ENCODE measurements at regions not wholly inside any gene's neighbourhood (a gene's known extent, or its start where the extent isn't known, plus 50 kb on each side); places are given as distances from the start of the nearest gene placed in this dataset.
"Not testable (repeated sequence)": the region's sequence is repeated elsewhere in the genome, so short reads cannot be mapped to it uniquely, and the experiment has no call there.

DNA sequence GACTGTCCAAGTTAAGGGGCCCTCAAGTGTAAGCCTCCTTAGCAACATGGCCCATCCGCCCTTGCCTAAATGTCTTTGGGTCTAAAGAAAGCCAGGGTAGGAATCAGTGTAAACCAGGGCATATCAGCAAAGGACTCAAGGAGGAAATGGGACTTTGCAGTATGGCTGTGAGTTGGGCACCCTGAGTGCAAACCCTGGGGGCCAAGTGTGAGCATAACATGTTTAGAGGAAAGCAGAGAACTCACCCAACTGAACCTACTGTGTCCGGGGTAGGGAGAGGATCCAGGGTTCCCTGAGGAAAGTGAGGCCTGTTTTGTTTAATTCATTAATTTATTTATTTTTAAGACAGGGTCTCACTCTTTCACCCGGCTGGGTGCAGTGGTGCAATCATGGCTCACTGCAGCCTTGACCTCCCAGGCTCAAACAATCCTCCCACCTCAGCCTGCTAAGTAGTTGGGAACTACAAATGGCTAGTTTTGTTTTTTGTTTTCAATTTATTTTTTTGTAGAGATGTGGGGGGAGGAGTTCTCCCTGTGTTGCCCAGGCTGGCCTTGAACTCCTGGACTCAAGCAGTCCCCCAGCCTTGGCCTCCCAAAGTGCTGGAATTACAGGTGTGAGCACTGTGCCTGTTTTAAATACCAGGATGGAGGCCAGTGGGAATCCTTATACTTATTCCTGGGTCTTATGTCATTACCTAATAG is 51.0 kb upstream of the ACTR3 start:
- no peak for DNase-seq

DNA sequence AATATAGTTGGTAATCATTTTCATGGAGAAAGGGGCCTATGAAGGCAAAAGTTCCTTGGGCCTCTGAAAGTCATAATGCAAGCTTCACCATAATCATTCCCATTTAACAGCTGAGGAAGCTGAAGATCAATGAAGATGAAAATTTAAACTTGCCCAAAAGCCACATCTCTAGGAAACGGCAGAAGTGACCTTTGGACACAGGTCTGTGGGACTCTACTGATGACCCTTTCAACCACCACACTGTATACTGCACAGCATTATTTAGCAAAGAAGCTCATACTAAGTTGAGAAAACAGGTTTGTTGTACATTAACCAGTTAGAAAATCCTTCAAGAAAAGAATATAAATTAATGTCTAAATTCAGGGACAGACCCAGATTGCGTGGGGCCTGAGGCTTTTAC is 51.6 kb upstream of the ACTR3 start:
- DNase-seq, result no peak

DNA sequence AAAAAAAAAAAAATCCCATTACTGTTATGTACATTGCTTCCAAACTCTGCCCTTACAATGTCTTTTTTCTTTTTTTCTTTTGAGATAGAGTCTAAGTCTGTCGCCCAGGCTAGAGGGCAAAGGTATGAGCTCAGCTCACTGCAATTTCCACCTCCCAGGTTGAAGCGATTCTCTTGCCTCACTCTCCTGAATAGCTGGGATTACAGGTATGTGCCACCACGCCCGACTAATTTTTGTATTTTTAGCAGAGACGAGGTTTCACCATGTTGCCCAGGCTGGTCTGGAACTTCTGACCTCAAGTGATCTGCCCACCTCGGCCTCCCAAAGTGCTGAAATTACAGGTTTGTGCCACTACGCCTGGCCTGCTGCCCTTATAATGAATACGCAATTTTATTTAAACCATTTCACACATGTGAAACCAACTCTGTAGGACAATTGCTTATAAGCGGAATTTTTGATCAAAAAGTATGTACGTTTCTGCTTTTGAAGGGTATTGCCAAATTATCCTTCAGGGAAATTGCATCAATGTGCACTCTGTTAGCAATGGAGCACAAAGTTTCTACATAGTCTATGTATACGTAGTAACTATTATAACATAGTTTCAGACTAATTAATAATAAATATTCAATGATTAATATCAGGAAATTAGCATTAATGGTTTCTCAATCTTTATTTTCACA is 55.7 kb upstream of the ACTR3 start:
- DNase-seq, result no peak

DNA sequence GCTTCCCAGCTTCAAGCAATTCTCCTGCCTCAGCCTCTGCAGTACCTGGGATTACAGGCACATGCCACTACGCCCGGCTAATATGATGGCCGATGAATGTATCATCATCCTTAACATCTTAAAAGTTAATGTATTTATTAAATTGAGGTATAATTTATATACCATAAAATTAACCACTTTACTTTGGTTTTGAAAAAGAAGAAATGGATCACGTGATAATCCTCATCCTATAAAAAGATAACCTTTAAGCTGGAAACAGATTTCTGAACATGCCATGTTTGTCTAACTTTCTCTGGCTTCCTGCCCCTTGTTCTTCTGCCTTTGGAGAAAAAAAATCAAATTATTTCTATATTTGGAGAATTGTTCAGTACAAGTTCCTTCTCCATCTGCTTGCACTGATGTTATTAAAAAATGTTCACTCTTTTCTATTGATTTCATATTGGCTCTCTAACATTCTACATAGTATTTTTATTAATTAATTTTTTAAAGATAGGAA is 57.0 kb upstream of the ACTR3 start:
- DNase-seq, result peak in 1 of 2 donors; percentile 9

DNA sequence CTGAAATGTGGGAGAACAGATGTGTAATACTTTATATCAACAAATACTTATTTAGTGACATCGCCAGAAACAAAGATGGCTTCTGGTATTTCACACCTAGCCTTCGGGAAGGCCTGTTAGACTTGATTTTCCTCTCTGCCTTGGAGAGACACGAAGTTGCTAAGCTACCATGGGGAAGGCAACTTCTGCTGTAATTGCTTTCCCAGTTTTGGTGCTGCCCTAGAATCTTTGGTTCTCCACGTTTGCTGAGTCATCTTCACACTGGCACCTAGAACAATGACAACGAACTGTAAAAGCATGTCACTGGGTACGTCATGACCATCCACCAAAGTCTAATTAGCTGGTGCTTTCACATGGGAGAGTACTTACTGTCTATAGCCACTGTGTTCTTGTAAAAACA is 58.7 kb upstream of the ACTR3 start:
- DNase-seq, result no peak

DNA sequence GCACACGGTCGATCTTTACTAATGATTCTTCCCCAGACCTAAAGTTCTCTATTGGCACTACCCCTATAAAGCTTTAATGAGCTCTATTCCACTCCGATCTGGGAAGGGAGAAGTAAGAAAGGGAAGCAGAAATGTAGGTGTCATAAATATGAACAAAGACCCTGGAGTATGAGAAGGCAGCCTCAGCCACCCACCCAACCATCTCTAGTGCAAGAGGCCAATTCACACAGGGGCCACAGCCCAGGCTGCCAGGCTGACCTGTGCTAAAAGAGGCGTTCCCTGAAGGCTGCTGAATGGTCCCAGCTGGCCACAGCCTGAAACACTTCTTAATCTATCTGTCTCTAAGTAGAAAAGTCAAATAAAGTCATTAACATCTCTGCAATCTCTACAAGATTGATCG is 60.1 kb upstream of the ACTR3 start:
- DNase-seq, result no peak

DNA sequence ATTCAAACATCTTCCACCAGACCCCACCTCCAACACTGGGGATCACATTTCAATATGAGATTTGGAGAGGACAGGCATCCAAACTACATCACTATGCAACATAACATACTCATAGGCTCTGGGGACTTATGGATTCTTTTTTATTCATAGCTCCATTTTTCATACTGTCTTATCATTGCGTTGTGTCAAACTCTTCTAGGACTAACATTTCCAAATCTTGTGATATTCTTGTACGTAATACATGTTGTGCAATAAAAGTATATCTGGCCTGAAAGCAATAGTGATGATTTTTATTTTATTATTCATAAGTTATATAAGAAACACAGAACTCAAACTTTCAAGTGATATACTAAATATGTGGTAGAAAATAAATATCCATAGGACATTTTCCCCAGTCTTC is 60.6 kb upstream of the ACTR3 start:
- no peak for DNase-seq

DNA sequence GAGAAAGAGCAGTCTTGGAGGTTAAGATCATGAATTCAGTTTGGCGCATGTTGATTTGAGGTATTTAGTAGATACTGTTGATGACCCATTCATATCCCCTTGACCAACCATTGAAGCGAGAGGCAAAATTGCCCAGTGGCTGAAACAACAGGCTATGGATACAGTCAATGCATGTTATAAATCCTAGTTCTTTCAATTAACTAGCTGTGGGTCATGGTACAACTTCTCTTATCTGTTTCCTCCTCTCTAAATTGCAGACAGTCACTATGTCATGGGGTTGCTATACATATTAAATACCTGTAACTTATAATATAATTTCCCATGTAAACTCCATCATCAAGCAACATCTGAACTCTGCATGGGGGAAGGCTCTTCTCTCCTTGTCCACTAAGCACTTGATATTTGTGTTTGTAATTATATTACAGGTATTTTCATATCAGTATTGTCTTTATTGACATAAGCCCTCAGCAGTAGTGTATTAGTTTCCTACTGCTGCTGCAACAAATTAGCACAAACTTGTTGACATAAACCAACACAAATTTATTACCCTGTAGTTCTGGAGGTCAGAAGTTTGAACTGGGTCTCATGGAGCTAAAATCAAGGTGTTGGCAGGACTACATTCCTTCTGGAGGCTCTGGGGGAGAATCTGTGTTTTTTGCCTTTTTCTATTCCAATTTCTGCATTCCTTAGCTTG is 61.7 kb upstream of the ACTR3 start:
- no peak for DNase-seq

DNA sequence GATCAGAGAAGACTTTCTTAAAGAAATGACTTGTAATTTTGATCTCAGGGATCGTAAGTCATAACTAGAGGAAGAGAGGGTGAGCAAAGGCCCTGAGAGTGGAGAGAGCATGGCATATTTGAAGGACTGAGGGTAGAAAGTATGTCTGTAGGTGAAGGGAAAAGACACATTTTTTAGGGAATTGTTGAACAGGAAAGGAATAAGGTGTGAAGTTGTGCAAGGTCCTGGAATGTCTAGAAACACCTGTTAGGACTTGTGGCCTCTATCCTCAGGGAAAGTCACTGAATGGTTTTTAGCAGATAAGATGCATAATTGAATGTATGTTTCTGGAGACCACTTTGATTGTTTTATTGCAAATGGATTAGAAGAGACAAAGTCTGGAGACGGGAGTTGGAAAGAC is 62.5 kb upstream of the ACTR3 start:
- DNase-seq, result no peak

DNA sequence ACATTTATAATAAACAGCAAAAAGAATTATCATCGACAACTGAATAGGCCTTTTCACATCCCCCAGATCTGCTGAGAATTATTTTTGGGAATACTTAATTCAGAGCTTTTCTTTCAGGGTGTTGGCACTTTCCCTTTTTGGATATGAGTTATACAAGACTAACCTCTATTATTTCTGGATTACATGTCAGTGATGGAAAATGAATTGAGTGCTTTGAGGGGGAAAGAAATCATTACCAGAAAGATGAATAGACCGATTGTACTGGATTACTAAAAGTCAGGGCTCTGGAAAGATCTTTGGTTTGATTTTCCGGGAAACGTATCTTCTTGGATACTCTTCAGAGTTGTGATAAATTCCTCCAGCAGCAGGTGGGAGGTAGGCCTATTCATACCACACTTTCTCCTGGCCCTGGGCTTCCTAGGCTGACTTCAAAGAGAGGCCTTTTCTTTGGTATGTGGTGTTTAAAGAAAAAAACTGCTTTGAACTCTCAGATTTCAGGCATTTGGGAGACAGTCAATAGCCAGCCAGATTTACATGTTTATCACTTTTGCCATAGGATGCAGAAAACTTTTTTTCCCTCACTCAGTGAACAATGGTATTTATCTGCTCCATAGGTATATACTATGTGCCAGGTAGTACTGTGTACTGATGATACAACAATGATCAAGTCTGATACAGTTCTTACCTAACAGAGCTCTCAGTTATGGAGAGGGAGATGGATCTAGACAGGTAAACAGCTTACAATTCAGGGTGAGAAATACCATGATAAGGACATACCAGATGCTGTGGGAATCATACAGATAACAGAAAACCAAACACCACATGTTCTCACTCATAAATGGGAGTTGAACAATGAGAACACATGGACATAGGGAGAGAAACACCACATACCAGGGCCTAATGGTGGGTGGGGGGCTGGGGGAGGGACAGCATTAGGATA is 63.3 kb upstream of the ACTR3 start:
- no peak for DNase-seq

DNA sequence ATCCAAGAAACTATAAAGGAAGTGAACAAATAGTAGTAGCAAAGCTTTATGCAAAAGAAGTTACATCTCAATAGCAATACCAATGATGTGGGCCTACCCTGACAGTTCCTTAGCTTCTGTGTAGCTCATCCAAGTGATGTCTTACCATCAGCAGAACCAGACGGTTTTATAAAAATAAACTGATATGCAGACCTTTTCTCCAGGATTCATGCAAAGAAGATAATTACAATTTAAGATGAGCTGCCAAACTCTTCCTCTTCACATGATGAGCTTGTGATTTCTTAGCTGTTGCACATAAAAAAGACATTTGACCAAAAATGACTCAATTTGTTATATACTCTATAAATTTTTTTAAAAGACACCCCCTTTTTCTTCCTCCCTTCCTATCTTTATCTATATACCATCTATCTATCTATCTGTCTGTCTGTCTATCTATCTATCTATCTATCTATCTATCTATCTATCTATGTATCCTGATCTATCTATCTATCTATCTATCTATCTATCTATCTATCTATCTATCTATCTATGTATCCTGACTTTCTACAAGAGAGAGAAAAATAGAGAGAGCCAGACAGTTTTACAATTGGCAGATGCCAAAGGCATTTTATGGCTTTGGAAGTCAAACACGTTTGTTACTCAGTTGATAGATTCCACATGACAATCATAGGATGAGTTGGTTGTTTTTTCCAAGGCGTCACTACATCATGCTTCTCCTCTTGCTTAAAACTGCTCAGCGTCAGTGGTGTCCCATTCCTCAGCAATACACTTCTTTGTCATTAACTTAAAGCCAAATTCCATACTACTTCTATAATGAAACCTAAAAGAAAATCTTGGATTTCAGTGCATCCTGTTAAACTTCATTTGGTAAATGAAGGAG is 65.9 kb upstream of the ACTR3 start:
- DNase-seq, result no peak

DNA sequence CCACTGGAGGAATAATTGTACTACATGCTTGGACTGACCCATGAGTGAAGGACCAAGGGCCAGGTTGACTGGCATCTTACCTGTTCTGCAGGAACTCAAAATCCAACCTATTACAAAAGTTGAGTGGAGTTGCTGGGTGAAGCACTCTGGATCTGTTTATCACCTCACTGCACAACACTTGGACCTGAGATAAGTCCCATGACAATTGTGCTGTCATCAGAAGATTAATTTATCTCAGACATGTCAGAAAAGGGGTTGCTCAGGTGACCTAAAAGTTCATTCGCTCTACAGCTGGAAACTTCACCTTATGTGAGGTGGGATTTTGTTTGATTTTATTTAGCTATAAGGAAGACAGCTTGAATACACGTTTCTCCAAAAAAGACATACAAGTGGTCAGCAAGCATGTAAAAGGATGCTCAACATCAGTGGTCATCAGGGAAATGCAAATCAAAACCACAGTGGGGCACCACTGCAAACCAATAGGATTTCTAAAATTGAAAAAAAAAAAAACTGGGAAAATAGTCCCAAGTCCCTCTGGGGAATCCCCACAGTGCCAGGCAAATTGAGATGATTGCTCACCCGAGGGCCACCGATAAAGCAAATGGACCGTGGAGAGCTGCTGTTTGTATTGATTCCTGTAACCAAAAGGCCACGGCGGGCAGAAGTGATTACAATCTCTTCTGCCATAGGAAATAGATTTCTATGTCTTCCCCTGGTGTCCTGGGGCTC is 65.8 kb upstream of the SLC35F5 start:
- no peak for DNase-seq

DNA sequence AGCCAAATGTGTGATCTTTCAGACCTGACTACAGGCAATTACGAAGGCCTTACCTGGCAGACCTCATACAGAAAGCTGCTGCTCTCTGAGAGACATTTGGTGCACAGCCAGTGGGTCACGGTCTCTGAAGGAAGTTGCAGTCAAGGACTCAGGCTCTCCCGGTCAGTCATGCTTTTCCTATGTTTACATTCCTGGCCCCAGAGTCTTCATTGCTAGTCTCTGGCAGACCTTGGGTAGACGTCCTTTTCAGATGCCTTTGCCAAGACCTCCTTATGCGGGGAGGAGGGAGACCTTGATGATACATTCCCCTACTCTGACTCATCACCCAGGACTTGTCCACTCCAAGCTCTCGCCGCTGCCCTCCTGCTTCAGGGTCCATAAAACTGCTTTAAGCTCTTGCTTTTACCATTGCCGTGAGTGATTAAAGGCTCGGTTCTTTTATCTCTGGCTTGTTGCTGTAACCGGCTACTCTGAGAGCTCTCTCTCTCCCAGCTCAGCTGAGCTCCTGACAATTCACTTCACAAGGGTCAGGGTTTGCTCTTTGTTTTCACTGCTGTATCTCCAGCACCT is 62.0 kb upstream of the SLC35F5 start:
- DNase-seq, result no peak

DNA sequence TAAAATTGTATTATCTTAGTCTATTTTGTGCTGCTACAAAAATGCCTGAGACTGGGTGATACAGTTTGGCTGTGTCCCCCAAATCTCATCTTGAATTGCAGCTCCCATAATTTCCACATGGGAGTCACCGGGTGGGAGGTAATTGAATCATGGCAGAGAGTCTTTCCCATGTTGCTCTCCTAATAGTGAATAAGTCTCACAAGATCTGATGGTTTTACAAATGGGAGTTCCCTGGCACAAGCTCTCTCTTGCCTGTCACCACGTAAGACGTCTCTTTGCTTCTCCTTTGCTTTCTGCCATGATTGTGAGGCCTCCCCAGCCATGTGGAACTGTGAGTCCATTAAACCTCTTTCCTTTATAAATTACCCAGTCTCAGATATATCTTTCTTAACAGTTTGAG is 57.0 kb upstream of the SLC35F5 start:
- not testable (repeated sequence) for DNase-seq

DNA sequence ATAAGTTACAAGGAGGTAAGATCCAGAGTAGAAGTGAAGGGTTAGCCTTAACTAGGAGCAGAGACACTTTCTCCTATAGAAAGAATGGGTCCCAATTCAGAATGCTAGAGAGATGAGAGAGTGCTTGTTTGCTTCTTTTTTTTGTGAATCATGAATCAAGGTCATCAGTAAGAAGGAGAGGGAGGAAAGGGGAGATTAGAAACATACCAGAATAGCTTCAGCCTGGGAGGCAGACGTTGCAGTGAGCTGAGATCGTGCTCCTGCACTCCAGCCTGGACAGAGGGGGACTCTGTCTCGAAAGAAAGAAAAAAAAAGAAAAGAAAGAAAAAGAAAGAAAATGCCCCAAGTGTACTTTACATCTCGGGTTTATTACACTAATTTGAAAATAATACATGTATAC is 55.8 kb upstream of the SLC35F5 start:
- no peak for DNase-seq

DNA sequence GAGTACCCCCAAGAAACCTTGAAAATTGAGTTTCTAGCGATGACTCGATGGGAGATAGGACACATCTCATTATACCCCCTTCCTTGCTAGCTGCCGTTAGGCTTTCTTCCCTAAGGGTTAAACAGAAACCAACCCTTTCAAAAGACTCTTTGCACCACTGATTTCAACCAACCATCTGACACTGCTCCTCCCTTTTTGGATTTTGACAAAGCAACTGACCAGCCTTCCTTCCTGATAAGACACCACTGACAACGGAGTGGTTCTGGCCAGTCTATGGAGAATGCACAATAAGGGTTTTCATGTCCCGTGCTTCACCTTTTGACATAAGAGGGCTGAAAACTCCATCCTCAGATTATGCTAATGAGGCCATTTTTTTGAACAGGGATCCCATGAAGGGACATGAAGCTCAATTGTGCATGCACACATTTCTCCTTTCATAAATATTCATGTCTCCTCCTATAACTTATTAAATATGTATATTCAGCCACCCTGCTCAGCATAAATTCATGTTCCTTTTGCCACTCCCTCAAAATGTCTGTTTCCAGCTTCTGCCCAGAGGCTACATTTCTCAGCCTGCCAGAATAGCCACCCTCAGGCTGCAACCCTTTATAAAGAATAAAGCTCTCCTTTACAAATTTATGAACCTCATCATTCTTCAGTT is 52.8 kb upstream of the SLC35F5 start:
- DNase-seq, result no peak

DNA sequence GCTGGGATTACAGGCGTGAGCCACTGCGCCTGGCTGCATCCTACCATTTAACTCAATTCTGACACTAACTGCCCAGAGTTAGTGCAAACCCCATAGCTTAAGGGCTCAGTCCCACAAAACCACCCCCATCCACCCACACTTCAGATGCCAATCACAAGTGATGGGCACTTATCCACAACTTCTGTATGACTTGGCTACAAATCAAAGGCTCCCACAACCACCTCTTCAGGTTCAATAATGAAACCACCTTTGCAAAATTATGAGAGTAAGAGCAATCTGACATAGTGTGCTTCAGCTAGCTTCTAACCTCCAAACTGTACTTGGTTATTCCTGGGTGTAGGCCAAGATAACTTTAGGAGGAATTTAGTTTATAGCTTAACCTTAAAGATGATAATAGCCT is 51.3 kb upstream of the SLC35F5 start:
- no peak for DNase-seq

DNA sequence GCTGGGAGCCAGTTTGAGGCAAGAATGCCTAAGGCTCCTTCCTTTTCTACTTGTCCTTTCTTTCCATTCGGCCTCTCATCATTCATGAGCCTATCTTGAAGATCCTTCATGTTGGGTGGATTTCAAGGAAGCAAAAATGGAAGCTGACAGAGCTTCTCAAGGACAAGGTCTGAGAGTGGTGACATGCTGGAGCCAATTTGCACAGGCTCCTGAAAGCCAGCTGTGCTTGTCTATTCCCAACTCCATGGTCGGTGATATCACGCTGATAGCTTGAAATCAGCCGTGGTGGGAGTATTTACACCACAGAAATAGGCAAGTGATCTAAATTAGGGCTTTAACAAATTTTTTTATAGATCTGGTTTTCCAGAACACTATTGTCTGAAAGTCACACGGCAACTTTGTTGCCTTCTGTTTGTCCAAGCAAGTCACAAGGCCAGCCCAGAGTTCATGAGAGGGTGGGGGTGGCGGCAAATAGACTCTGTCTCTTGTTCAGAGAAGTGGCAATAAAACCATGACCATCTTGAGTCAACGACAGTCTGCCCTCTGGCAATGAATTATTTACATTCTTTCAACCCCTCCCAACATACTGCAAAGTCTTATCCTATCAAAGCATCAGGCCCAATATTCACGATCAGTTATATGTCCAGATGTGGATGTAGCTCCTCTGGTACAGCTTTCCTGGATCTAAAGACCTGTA is 49.9 kb upstream of the SLC35F5 start:
- DNase-seq, result no peak
